NCI-H345 treated with DMSO at 0.1 percent for 48 hours (cell line): ENCODE measurements at regions not wholly inside any gene's neighbourhood (a gene's known extent, or its start where the extent isn't known, plus 50 kb on each side); places are given as distances from the start of the nearest gene placed in this dataset.
"Not testable (repeated sequence)": the region's sequence is repeated elsewhere in the genome, so short reads cannot be mapped to it uniquely, and the experiment has no call there.

Experiments
- DNase-seq: peaks from one replicate; lab custom pipeline; 2025; ENCODE audit not compliant: unreplicated experiment; lab: John Stamatoyannopoulos, UW

DNA sequence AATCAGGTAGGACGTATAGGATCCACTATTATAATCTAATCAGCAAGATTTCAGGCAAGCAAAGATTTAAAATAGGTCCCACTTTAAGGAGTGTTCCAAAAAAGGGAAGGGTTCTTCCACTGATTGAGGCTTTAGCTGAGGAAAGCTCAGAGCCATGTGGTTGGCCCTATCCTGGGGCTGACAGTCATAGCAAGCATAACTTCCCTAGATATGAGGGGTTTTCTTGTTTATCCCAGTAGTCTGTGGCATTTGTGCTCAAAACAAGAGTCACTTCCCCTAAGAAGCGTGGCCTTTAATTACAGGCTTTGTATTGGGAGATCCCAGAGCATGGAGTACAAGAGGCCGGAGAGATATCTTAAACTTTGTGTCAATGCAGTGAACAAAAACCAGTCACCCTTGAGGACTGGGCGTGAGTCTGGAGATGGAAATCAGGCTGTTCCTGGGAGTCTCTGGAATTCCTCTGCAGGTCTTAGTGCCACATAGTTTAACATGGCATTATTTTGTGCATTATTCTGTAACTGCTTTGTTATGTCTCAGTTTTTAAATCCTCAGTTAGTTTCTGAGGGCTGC is 136.9 kb upstream of the FBXO11 start:
- DNase-seq = no peak

DNA sequence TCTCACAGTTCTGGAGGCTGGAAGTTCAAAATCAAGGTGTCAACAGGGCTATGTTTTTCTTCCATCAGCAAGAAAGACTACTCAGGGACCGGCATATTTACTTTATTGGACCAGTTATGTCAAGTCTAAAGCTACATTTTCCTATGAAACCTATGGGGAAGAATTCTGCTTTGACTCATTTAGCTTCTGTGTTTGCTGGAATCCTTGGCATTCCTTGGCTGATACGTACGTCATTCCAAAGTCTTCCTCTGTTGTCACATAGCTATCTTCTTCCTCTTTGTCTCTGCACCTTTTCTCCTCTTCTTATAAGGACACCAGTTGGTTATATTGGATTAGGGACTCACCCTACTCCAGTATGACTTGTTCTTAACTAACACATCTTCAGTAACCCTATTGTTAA is 137.4 kb upstream of the FBXO11 start:
- DNase-seq = no peak

DNA sequence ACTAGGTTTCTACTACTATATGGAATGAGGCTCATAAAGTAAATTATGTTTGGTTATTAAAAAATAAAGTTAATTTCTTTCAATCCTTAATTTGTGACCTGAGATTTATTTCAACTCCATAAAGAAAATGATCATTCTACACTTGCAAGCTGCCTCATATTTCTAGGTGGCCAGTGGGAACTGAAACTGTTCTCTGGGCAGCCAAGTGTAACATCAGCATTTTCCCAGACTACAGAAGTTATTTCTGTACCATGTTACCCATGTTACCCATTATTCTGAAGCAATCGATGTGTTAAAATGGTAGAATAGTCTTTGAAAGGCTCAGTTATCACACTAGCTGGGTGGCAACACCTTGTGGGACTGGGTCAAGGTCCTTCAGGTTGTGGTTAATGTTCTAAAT is 139.3 kb upstream of the FBXO11 start:
- no peak for DNase-seq

DNA sequence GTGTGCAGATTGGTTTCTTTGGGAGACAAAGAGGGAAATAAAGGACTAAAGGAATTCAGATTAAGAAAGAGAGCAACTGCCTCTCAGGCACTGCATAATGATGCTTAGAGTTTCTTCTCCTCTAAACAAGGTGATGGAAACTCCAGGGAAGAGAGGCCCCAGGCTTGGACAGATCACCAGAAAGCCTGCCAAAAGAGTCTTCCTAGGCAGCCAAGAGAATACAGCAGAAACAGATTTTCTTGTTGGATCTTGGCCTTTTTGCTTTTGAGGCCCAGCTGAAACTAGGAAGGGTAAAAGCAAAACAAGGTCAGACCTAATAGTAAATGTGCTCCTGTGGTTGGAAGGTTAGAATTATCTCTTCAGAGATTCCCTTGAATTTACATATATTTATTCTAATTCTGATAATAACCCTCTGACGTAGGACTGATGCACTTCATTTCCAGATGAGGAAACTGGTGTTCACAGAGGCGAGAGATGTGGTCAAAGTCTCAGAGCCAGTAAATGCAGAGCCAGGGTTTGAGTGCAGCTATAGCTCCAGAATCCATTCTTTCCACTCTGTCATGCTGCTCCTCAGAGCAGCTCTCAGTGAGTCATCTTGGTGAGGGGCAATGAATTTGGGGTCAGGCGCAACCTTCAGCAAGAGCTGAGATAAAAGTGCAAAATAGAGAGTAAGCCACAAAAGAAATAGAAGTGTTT is 142.3 kb upstream of the FBXO11 start:
- no peak for DNase-seq

DNA sequence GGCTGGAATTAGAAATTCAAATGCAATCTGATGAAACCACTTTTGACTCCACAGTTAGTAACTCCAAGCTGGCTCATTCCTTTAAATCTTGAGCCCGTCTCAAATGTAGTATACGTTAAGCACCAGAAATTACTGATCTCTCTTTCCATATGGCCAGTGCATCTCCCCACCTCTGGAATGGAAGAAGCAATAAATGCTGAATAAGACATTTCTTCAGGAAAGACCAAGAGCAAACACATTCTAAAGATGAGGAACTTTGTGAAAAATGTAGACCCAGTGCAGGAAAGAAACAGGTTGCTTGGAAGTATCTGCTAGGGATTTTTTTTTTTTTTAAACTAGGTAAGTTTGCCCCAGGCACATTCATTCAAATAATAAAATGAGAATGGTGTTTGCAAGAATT is 143.1 kb upstream of the FBXO11 start:
- DNase-seq = no peak

DNA sequence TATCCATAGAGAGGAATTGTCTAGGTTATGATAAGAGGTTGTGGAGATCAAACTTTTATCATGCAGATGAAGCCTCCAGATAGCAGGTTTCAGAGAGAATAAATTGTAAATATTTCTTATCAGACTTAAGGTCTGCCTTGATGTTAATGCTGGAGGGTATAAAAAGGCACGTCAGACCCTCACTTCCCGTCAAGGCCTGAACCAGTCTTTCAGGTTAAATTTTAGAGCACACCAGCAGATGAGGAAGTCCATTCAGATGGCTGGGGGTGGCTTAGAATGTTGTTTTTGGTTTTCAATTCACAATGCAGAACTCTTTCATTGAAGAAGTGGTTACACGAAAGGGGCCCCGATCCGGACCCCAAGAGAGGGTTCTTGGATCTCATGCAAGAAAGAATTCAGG is 144.4 kb upstream of the FBXO11 start:
- DNase-seq = no peak

DNA sequence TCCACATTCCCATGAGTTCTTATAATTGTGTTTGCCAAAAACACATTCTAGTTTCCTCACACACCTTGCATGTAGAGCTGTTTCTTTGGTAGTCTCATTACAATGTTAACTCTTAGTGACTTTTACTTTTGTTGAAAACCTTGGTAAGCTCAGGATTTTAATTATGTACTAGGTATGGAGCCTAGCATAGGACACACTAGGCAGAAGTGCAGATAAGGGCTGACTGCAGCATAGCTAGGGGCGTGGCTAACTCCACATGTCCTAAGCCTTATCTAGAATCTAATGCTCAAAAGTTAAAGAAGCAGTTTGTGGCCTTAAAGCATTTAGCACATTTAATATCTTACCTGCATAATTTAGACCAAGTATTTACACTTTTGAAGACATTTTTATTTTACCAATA is 153.7 kb upstream of the FBXO11 start:
- DNase-seq = no peak

DNA sequence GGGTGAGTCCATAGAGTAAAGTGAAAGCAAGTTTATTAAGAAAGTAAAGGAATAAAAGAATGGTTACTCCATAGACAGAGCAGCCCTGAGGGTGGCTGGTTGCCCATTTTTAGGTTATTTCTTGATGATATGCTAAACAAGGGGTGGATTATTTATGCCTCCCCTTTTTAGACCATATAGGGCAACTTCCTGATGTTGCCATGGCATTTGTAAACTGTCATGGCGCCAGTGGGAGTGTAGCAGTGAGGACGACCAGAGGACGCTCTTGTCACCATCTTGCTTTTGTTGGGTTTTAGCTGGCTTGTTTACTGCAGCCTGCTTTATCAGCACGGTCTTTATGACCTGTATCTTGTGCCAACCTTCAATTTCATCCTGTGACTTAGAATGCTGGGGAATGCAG is 155.4 kb upstream of the FBXO11 start:
- not testable (repeated sequence) for DNase-seq

DNA sequence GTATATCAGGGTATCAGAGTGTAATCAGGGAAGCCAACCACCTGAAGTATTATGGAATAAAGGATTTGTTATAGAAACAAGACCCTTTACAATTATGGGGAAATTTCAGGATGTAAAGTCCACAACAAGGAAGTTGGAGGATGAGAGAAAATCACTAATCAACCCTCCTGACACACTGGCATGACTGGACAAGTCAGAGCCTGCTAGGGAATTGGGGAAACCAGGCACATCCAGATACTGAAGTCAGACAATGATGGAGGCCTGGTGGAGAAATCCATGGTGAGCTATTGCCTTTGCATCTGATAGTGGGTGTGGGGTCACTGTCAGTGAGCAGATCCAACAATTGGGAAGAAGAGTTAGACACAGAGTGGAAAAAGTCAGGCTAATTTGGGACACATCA is 158.8 kb upstream of the FBXO11 start:
- no peak for DNase-seq

DNA sequence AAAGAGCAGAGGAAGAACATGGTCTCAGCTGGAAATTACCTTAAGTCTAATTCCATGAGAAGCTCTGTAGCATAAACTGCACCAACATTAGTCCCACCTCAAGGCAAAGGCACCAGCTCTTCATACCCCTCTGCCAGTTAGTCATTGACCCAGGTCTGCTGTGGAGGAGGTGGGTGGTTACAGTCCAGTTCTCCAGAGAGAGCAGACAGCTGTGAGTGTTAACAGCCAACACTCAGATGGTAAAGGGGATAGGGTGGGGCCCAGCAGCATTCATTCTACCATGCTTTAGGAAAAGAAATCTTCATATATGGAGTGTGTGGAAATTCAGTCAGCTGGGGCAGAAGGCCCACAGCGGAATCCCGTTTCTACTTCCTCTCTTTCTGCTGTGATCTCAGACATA is 159.7 kb upstream of the FBXO11 start:
- DNase-seq = no peak

DNA sequence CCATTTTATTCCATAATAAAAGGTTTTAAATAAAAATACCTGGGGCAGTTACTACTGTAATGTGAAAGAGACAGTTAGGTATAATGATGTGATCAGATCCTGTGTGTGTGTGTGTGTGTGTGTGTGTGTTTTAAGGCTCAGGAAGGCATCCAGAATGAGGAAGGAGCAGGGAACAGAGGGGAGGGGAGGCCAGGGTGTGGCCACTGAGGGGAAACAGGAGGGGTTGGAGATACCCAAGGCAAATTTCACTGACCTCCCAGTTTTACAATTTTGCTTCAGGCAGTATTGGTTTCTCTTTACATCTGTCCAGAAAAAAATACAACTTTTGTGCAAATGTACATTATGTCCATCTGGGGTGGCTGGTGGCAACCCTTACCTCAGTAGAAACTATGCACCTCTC is 163.5 kb upstream of the FBXO11 start:
- DNase-seq = no peak

DNA sequence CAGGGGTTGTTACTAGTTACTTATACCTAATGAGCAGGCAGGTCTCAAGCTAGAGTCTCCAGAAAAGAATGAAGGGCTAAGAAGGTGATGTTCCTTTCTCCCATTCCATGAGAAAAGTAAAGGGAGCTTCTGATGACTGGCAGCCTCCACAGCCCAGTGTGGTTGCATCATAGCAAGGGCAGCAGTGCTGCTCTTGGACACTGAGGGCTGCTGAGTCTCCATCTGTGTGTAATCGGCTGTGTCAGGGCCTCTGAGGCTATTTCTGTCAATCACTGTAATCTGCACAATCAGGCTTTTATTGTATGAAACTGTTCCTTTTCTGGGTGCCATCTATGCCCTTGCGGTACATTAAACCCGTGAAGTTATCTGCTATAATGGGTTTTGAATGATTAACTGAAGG is 164.1 kb upstream of the FBXO11 start:
- DNase-seq = no peak

DNA sequence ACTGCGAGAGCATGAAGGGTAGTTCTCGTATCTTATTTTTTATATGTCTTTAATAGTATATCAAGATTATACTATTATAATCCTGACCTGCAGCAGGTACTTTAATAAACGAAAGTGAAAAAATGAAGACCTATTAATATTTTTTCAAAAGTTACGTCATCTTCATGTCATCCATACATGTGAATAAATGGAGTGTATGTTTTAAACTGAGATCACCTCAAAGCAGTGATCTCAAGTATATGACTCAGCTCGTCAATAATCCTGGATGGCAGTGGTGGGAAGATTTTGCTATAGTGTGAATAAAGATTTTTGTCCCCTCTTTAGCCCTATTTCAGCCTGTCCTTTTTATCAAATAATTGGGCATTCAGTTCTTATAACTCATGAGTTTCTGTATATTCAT is 166.3 kb upstream of the FBXO11 start:
- no peak for DNase-seq

DNA sequence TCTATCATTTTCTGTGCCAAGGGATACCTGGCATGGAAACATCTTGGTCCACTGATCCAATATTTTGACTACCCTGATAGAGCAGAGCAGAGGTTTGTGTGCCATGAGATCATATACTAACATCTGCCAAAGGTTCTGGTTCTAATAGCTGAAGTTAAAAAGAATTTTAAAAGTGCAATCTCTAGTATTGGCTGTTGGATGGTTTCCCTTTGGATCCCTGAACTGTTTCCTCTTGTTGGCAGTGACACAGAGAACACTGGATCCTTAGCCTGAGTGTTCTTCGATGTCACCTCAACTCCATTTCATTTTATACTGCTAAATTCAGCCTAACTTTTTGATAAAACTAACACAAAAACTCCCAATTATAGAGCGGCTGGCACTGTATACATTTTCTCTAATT is 169.3 kb upstream of the FBXO11 start:
- no peak for DNase-seq

DNA sequence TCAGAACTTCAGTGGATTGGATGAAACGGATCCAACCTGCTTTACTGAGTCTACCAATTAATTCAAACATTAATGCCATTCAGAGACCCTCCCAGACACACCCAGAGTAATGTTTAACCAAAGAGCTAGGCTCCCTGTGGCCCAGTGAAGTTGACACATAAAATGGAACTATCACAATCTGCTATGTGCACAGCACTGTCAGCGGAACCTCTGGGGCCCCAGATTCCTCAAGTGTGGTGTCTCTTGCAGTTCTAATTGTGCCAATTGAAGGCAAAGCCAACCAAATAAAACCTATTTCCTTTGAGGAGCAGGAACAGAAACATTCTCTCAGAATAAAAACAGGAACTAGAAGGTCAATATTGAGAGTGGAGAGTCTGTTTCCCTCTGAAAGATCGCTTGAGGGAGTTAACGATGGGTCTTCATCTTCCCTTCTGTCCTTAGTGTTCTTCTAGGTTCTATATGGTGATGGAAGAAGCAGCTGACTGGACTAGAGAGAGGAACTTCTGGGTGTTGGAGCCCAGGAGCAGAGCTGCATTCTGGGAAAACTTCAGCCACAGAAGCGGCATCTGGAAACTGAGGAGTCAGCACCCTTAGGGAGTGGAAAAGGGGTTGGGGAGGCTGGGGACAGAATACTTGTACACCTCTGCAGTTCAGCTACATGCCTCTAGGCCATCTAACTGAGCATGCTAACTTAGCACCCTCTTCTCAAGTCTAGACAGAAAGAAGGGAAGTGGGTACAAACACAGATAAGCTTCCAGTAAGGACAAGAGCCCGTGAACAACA is 174.4 kb upstream of the FBXO11 start:
- DNase-seq = no peak

DNA sequence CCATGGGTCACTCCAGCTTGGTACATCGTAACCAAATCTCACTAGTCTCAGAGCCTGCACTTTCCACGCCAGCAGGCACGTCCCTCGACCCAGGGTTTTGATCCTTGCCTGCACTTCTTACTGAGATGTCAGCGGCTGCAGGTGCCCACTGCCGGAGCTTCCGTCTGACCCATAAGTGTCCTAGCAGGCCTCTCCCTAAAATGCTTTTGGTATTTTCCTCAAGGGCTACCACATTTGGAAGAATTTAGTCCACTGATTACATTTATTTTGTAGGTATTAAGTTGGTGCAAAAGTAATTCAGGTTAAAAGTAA is 175.0 kb upstream of the FBXO11 start:
- DNase-seq = no peak

DNA sequence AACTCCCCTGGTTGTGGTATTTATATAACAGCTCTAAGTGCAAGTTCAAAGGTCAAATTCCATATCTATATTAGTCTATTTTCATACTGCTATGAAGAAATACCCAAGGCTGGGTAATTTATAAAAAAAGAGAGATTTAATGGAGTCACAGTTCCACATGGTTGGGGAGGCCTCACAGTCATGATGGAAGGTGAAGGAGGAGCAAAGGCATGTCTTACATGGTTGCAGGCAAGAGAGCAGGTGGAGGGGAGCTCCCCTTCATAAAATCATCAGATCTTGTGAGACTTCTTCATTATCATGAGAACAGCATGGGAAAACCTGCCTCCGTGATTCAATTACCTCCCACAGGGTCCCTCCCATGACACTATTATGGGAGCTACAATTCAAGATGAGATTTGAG is 179.6 kb upstream of the FBXO11 start:
- no peak for DNase-seq

DNA sequence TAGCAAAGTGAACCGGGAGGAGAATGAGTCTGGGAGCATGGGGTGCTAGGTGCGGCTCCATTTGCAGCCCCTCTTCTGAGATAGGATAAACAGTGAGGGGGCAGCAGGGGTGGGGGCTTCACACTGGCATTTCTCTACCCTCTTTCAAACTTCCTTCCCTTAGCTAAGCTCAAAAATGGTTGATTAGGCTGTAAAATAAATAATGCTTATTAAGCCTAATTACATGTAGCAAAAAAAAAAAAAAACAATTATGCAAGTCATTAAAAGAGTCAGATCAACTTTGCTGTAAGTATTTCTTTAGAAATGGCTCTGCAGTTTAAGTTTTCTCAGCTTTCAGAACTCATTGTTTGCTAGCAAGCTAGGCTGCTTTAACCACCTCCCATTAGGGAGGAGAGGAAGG is 182.7 kb upstream of the FBXO11 start:
- no peak for DNase-seq

DNA sequence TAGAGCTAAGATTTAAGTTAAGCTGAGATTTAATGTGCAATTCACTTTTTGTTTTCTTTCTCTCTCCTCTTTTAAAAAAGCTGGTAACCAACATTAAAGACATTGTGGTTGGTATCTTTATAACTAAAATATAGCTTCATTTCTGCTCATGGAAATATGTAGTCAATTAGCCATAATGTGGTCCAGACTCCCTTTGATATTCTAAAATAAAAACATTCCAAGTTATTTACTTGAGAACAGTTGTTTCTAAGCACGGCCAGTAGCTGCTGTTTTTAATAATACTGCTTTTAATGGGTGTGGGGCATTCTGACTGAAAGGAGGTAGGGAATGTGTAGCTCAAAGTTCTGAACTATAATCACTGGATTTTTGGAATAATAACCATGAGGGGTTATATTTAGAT is 183.3 kb upstream of the FBXO11 start:
- DNase-seq = no peak

DNA sequence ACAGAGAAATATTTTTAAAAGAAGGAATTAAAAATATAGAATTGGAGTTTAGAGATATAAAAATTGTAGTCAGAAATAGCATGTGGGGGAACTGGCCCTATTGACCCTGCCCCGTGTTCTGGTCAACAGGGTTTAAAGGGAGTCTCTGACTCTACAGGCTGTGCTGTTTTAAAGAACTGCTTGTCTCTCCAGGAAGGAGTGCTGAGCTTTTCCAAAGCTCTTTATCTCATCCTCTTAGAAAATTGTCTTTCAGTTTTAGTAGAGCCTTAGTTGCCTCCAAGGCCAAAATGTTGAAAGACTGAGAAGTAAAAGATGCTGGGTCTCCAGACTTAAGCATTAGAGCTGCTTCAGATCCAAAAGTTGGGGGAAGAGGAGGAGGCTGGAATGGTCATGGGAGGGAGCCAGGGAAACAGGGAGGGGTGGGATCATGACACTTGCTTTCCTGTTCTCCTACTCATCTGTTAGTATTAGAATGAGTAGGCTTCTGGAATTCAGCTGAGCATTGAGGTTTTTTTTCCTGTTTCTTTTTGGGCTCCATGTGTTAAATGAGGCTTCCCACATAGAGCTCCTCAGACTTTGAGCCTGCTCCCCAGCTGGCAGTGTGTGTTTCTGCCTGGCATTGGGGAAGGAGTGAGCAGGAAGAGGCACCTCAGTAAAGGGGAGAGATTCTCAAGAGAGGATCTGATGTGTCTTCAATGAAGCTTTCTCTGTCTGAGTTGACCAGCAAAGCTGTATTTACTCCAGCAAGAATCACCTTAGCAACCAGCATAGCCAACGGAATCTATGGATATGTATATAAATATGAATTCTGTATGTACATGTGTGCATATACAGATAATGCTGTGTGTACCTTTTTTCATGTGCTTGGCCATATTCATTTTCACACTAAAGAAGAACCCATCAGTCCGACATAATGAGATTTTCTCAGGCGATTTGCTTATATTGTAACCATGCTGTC is 186.8 kb upstream of the FBXO11 start:
- no peak for DNase-seq

DNA sequence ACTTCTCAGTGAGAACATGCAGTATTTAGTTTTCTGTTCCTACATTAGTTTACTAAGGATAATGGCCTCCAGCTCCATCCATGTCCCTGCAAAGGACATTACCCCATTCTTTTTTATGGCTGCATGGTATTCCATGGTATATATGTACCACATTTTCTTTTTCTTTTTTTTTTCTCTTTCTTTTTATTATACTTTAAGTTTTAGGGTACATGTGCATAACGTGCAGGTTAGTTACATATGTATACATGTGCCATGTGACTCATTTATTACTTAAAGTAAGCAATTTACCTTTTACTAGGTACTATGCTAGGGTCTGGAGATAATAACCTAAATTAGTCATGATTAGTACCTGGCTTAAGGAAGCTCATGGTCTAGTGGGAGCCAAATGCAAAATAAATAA is 190.5 kb upstream of the FBXO11 start:
- DNase-seq = not testable (repeated sequence)

DNA sequence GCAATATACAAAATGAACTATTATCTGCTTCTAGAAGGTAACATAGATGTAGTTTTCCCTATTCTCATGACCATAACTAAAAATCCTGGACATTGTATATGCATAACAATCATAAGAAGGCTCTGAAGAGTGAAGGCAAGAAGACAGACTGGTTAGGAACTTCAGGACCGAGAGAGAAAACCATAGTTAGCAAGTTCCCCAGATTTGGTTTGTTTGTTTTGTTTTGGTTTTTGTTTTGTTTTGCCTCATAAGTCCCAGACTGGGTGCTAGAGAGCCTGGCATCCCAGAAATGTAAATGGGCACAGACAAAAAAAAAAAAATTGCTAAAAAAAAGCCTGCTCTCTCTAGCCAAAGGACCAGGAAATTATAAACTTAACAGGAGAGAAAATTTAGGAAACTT is 192.2 kb upstream of the FBXO11 start:
- DNase-seq = no peak
